Myocyte (in vitro differentiated cells): ENCODE measurements at regions not wholly inside any gene's neighbourhood (a gene's known extent, or its start where the extent isn't known, plus 50 kb on each side); places are given as distances from the start of the nearest gene placed in this dataset.

ENCODE experiments used
- DNase-seq: peaks from one replicate; pipeline ENCODE4 v3.0.0-alpha.2; 2012; ENCODE audit warnings: low read depth

DNA sequence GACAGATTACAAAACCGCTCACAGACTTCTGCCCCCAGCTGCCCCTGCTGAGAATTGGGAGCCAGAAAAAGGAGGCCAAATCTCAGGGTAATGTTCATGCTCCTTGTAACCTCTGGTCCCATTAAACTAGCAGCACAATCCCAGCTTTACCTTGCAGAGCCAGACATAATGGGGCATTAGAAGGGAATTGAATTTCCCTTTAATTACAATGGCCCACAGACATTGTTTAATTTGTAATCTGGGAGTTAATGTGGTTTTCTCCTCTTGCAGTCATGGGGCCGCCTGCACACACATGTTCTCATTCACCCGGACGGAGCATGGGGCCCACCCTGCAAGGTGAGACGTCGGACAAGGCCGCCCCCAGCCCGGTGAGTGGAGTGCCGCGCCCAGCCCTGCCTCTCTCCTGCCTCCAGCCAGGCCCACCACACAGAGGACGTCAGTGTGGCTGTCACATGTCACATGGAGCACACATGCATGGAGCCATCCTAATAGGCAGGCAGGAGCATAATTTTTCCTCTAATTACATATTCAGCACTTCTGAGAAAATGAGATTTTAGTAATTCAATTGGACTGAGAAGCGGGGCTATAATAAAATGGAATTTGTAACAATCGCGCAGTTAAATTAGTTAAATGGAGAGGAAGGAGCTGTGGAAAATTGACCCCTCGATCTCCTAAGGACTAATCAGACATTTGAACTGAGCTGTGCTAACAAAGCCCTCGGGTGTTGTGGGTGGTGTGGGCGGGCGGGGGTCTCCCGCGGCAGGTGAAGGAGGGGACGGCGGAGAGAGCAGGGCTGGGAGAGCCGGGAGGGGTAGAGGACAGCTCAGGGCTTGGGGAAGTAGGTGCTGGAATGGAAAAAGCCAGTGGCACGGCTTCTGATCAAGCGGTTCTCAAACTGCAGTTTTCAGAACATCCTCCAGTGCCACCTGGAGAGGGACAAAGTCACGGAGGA, 87.7 kb downstream of the ENGASE start:
- no peak for DNase-seq

DNA sequence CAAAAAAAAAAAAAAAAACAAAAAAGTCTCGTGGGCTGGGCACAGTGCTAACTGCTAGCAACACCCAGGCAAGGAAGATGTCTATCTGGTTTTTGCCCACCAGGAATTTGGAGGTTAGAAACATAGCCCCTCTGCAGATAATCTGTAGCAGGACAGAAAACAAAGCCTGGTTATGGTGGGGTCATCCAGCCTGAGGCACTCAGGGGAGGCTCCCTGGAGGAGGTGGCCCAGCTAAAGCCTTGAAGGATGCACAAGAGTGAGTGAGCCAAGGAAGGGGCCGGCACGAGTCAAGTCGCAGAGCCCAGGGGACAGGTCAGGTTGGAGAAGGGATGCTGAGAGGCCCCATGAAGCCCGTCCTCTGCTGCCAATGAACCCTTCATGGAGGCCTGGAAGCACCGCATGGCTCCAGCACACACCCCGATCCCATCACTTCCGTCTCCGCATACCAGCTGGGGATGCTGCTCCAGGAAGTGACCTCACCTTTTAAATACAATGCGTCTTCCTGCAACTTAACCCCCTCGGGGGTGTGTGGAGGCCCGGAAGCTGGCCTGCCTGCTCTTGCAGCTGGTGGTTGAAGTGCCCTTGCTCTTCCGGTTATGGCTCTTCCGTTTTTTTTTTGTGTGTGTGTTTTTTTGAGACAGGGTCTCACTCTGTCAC, 86.5 kb downstream of the ENGASE start:
- DNase-seq = no peak

DNA sequence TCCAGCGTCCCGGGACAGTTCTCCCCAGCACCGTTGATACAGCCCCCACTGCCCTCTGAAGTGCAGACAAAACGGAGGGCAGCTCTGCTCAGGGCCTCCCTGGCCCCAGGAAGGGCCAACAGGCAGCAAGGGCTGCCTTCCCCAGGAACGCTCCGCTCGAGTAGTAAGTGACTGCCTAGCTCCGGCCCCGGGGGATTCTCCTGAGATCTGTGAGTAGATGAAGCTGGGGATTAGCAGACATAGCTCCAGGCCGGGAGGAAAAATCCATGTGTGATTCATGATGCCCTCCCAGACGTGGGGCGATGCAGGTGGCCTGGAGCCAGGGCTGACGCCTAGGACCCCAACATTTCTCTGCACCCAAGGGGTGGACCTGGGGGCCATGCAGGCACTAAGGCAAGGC, 85.3 kb downstream of the ENGASE start:
- DNase-seq = no peak

DNA sequence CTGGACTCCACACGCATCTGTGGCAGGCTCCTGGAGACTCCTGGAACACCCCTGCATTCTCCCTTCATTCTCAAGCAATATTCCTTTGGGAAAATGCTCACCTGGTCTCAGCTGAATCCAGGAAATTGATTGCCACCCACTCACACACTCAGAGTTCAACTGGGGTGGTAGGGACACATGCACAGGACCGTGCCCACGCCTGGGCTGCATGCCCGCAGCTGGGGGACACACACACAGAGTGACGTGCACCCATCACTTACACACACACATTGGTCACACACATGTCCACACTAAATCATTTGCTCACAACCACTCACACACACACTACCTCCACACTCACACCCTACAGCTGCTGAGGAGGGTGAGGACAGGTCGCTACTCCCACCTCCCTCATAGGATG, 84.8 kb downstream of the ENGASE start:
- DNase-seq = no peak

DNA sequence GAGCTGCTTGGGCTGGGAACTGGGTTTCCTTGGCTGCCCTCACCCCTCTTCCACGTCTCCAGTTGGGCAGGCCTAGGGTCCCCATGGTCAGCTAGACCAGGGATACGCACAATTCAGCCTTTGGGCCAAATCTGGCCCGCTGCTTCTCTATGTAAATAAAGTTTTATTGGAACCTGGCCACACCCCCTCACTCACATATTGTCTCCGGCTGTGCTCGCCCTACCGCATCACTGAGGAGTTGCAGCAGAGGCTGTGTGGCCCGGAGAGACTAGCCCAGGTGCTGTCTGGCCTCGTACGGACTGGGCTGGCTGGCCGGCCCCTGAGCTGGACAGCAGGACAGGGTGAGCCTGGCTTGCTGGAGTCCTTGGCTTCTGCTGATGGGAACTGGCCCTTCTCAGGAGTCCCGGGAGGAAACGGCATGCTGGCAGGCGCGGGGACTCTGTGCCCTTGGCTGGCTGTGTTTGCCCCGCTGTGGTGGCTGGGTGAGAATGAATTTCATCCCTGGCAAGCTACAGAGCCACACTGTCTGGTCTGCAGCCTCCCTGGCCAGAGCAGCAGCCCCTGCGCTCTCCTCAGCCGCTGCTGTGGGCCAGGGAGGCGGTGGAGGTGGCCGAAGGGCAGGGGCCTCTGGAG, 82.0 kb downstream of the ENGASE start:
- DNase-seq = no peak

DNA sequence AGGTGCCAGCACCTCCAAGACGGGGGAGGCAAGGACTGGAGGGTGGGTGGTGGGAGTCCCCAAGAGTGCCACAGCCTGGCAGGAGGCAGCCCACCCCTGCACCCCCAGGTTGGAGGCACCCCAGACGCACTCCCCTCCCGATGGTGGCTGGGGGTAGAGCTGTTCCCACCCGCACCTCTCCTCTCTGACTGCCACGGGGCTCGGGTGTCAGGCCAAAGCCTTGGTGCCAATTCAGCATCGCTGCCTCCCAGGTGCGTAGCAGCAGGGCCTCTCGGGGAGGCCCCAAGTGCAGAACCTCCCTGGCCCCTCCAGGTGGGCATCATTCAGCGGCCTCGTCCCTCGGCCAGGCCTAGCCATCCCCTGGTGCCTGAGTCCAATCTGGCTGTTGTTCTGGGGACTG, 81.1 kb downstream of the ENGASE start:
- DNase-seq = no peak

DNA sequence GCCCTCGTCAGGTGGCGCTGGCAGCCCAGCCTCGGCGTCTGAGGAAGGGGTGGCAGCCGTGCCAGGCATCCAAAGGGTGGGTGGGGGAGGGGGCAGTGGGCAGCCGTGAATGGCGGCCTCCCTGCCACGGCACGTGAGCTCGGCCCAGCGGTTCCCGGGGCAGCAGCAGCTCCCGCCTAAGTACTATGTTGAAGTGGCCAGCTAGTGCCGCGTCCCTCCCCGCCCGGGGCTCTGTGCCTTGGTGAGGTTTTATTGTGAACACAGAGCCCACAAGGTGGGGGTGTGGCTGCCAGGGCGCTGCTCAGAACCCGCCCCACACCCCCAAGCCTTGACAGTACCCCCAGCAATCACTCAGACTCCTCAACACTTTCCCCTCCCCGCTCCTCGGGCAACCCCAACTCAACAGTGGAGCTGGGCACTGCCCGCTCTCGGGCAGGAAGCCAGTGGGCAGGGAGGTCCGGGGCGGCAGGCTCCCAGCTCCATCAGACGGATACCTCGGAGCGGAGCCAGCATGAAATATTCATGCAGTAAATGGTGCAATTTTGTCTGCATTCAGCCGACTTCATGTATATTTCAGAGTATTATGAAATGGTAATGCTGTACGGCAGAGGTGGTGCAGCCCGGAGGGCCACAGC, 80.4 kb downstream of the ENGASE start:
- no peak for DNase-seq

DNA sequence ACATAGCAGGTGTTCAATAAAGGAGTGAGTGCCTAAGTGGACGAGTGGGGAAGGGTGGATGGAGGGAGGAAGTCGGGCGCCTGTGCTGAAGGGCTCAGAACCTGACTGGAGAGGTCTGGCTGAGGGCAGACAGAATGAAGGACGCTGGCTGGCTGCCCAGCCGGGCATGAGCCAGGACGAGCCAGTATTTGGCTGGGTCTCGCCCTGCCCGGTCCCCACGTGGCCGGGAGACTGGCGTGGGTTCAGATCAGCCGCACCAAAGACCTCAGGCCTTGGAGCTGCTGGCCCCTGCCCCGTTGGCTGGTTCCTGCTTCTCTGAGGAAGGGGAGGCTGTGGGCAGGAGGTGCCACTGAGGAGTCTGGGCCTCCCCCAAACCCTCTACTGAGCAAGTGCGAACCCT, 79.8 kb downstream of the ENGASE start:
- no peak for DNase-seq

DNA sequence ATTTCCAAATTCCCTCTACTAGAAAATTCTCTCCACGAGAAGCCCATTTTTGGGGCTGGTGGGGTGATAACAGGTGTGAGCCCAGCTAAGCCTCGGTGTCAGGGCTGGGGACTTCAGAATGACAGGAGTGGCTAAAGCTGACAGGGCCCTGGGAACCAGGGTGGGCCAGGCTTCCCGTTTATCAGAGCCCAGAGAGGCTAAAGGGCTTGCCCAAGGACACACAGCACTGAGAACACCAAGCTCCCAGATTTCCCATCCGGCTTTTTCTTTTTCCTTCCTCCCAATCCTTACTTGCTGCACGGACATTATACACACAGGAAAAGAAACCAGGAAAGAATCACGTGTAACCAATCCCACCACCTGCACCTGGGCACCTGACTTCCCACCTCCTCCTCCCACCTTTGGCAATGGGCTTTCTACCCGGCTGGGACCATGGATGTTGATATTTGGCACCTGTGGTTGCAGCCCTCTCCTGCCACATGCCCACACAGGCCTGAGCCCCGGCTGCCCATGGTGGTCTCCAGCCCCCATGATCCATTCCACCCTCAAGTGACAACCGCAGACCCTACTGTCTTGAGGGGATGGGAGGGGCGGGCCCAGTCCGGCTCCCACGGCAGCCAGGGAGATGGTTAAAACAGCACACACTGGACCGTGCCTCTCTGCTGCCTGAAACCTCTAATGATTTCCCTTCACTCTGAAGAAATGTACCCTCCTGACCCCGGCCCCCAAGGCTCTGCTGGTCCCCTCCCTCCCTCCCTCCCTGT, 78.9 kb downstream of the ENGASE start:
- DNase-seq = no peak

DNA sequence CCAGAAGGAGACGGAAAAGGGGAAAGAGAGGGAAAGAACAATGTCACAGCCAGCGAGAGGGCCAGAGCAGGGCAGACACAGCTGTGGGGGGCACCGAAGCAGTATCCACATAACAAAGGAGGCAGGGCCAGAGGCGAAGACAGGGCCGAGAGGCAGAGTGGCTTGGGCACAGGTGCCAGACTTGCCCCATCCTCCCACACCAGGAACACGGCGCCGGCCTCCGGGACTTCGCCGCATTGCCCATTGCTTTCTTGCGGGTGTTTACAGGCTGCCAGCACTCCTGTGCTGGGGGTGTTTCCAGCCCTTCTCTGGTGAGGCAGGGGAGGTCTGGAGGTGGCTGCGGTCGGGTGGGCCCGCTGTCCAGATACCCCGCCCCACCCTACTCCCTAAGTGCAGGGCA, 78.0 kb downstream of the ENGASE start:
- DNase-seq = no peak

DNA sequence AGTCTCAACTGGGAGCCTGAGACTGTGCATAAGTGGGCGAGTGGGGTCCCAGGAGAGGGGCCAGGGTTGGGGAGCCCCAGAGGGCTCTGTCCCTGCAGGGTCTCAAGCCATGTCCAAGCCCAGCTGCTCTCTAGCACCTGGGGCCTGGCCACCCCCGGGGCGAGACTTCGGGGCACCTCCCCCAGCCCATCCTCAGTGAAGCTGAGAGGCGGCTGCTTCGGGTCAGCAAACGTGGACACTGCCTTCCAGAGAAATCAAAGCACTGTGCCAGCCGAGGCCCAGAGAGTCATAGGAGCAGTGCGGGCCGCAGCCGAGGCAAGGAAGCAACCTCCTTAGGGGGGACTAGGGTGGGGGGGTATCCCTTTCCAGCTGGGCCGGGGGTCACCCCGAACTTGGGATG, 77.5 kb downstream of the ENGASE start:
- DNase-seq = no peak

DNA sequence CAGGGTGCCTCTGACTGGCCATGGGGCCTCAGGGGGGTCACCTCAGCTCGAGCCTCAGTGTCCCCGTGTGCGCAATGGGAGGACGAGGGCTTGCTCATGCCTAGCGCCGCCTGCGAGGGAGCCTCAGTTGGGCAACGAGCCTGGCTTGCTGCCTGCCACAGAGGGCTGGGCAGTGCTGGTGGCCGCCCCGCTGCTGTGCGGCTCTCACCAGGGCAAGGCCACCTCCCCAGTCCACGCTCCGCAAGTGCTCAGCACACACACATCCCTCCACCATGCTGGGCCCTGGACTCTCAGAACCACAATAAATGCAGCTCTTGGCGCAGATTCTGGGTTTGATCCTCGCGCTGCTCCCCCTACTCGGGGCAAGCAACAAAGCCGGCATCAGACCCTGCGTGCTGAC, 76.2 kb downstream of the ENGASE start:
- DNase-seq = no peak

DNA sequence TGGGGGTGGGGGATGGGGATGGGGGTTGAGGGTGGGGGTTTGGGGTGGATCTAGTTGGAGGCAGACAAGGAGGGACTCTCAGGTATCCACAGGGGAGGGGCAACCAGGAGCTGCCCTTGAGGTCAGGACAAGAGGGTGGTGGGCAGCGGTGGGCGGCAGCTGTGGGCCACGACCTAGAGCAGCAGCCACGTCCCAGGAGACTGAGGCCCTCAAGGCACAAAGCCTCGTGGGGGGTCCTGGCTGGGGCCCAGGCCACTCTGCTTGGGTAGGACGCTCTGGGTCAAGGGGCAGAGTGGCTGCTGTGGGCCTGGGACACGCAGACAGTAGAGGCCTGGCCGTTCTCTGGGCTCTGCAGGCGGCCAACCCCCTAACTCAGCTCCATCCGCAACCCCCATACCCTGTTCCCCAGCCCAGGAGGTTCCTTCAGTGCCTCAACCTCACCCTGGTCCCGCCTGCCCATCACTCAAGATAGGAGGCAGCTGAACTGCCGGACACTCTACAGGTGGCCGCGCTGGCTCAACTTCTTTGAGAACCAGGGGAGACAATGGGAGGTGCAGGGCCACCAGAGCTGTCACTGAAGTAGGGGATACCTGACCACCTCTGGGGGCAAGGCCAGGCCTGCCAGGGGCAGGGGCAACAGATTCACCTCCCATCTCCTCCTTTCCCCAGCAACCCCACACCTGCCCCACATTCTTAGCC, 75.6 kb downstream of the ENGASE start:
- no peak for DNase-seq

DNA sequence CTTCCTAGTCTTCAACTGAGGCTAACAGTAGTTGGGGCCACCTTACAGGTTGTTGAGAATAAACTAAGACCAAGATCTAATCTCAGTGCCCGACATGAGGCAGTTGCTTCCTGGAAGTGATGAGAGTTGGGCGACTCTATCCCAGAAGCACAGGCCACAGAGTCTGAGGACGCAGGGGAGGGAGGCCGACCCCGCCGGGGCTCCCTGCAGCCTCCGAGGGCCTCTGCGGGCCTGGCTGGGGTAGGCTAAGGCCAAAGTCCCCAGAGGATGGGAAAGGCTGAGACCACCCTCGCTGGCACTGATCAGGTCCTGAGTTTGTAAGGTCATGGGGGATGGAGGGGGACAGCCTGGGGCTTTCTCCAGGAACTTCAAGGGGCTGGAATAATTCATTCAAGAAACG, 74.0 kb downstream of the ENGASE start:
- no peak for DNase-seq

DNA sequence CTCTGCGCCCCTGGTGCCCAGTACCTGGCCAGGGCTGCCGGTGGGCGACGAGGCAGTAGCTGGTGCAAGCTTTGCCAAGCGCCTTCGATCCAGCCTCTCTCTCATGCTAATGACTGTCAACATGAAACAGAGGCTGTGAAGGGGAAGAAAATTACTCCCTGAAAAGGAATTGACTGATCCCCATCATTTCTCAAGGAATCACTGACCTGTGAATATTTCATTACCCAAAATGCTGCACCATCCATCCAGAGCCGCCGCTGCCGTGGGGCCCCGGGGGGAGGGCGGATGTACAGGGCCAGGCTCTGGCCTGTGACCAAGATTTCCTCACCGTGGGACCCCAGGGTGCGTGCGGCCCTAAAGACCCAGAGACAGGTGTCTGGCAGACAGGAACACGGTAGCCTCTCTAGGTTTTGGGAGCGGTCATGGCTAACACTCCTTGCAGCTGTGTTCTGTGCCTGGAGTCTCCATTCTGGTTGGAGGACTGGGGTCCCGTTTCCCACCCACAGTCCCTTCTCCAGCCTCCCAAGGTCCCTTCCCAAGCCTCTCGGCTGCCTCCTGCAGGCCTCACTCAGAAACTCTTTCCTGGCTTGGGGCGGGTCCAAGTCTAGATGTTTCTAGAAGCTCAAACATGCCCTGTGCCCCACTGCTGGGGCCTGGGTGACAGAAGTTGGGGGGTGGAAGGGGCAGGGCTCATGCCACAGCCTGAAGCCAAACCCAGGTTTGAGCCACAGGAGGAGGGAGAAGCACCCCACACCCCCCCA, 73.3 kb downstream of the ENGASE start:
- DNase-seq = no peak

DNA sequence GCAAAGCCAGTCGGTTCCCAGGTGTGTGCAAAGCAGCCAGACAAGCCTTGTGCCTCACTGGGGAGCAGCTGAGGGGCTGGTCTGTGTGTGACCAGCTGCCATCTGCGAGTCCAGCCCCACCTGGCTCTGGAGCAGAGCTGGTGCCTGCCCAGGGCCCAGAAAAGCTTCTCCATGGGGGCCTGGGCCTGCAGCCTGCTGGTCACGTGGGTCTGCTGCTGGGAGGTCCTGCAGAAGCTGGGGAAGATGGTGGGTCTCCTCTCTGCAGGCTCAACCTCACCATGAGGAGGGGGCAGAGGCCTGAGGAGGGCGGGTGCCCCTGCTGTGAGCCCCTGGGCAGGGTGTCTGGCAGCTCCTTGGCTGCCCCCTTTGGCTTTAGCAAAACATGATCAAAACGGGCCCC, 71.9 kb downstream of the ENGASE start:
- DNase-seq = no peak

DNA sequence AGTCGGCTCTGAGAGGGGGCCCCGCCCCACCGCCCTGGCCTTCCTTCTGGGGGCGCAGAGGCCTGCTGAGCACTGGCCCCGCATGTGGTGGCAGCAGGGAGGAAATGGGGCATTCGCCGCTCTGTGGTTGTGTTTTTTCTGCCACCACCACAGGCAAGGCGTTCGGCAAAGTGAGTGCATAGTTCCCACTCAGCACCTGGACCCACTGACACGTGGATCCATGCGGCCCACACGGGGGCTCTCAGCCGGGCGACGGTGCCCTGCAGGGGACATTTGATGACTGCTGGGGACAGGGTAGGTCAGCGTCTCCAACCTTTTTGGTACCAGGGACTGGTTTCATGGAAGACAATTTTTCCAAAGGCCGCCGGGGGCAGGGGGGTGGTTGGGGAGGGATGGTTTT, 70.9 kb downstream of the ENGASE start:
- no peak for DNase-seq

DNA sequence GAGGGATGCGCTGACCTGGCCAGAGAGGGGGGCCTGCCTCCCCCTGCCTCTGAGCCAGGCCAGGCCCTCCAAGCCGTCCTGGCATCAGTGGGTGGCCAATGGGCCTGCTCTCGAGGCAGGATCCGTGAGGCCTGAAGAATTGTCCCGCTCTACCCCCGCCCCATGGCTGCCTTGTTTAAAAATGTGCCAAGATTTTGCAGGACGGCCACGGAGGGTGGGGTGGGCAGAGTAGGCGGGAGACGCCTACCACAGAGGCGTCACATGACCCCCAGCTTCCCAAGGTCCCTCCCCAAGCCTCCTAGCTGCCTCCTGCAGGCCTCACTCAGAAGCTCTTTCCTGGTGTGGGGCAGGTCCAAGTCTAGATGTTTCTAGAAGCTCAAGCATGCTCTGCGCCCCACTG, 69.5 kb downstream of the ENGASE start:
- DNase-seq = no peak

DNA sequence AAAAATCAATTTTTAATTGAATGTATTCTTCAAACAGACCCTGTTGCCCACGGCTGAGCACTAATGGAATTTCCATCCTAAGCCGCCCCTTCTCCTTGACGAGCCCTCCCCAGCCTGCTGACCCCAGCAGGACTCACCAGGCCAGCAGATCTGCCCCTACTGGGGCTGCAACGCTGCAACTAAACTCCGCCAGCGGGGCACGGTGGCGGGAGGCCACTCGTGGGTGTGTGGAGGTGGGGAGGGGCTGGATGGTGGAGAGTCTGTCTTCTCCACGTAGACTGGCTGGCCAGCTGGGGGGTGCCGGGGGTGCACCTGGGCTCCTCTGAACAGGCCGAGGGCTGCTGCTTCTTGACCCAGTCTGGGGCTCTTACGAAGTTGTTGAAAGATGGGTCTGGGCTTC, 67.8 kb downstream of the ENGASE start:
- DNase-seq = no peak
